ENCODE measurements at regions not wholly inside any gene's neighbourhood (a gene's known extent, or its start where the extent isn't known, plus 50 kb on each side); places are given as distances from the start of the nearest gene placed in this dataset.
A peak's percentile ranks its signal among the peaks of the same experiment; 100 is the strongest.
"Not testable (repeated sequence)": the region's sequence is repeated elsewhere in the genome, so short reads cannot be mapped to it uniquely, and the experiment has no call there.

- DNase-seq (ENCODE audit: low read depth): no peak
Observed at GRCh38 chr12:30578426-30578825, 117.2 kb downstream of the IPO8 start.

- peak; percentile 6 for DNase-seq (ENCODE audit: low read depth)
Observed at GRCh38 chr12:30573145-30573544, 122.5 kb downstream of the IPO8 start.

GRCh38 chr12:30570211-30570890, 125.3 kb downstream of the IPO8 start:
- no peak for DNase-seq (ENCODE audit: low read depth)

GRCh38 chr12:30569426-30569825, 126.2 kb downstream of the IPO8 start:
- no peak for DNase-seq (ENCODE audit: low read depth)

GRCh38 chr12:30568453-30568852, 127.2 kb downstream of the IPO8 start:
- DNase-seq (ENCODE audit: low read depth): no peak

GRCh38 chr12:30567082-30567481, 128.6 kb downstream of the IPO8 start:
- DNase-seq (ENCODE audit: low read depth): no peak

GRCh38 chr12:30564394-30564793, 131.3 kb downstream of the IPO8 start:
- no peak for DNase-seq (ENCODE audit: low read depth)

GRCh38 chr12:30548203-30548602, 147.5 kb downstream of the IPO8 start:
- DNase-seq (ENCODE audit: low read depth): no peak

GRCh38 chr12:30546121-30546520, 149.5 kb downstream of the IPO8 start:
- no peak for DNase-seq (ENCODE audit: low read depth)

GRCh38 chr12:30544704-30545103, 151.0 kb downstream of the IPO8 start:
- DNase-seq (ENCODE audit: low read depth): not testable (repeated sequence)

GRCh38 chr12:30537228-30537627, 158.4 kb downstream of the IPO8 start:
- DNase-seq (ENCODE audit: low read depth): no peak

GRCh38 chr12:30533558-30534265, 162.0 kb downstream of the IPO8 start:
- no peak for DNase-seq (ENCODE audit: low read depth)

GRCh38 chr12:30531731-30532678, 163.7 kb downstream of the IPO8 start:
- no peak for DNase-seq (ENCODE audit: low read depth)

- DNase-seq (ENCODE audit: low read depth): no peak
Observed at GRCh38 chr12:30529489-30530269, 166.0 kb downstream of the IPO8 start.

- DNase-seq (ENCODE audit: low read depth): no peak
Observed at GRCh38 chr12:30525171-30525570, 170.5 kb downstream of the IPO8 start.

GRCh38 chr12:30520285-30520684, 175.4 kb downstream of the IPO8 start:
- not testable (repeated sequence) for DNase-seq (ENCODE audit: low read depth)

- no peak for DNase-seq (ENCODE audit: low read depth)
Observed at GRCh38 chr12:30519535-30519934, 176.1 kb downstream of the IPO8 start.

- DNase-seq (ENCODE audit: low read depth): no peak
Observed at GRCh38 chr12:30517320-30517719, 178.3 kb downstream of the IPO8 start.

- no peak for DNase-seq (ENCODE audit: low read depth)
Observed at GRCh38 chr12:30515351-30515750, 180.3 kb downstream of the IPO8 start.

- no peak for DNase-seq (ENCODE audit: low read depth)
Observed at GRCh38 chr12:30514666-30515065, 181.0 kb downstream of the IPO8 start.

- DNase-seq (ENCODE audit: low read depth): no peak
Observed at GRCh38 chr12:30508205-30508967, 187.3 kb downstream of the IPO8 start.

Data from stromal cell of bone marrow (primary cell).